Erythroblast (primary cell): ENCODE measurements at regions not wholly inside any gene's neighbourhood (a gene's known extent, or its start where the extent isn't known, plus 50 kb on each side); places are given as distances from the start of the nearest gene placed in this dataset.

Experiments
- GATA1 ChIP-seq: IDR thresholded peaks from 2 replicates; pipeline ENCODE4 v1.6.1; 2011; ENCODE audit warnings: low read depth, mild to moderate bottlenecking, control low read depth, low read length, moderate library complexity
- POLR2A ChIP-seq: IDR thresholded peaks from 2 replicates; pipeline ENCODE4 v1.6.1; 2011; ENCODE audit warnings: mild to moderate bottlenecking, low read length

DNA sequence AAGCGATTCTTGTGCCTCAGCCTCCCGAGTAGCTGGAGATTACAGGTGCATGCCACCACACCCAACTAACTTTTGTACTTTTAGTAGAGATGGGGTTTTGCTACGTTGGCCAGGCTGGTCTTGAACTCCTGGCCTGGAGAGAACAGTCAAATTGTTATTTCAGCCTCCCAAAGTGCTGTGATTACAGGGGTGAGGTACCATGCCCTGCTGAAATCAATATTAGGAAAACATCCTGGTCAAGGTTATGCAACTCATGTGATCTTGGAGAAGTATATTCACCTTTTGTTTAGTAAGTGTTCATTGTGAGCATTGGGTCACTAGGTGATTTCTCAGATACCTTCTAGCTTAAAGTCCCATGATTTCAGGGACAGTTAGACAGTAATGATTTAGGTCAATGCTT, 167.8 kb downstream of the AASDH start:
- TF ChIP-seq POLR2A (no peak), GATA1 (no peak)
